Endodermal cell (in vitro differentiated cells): ENCODE measurements at regions not wholly inside any gene's neighbourhood (a gene's known extent, or its start where the extent isn't known, plus 50 kb on each side); places are given as distances from the start of the nearest gene placed in this dataset.

Experiments
- DNase-seq: peaks from one replicate; pipeline ENCODE4 v3.0.0-alpha.2; 2017
- H3K27ac ChIP-seq: 2 replicates; pipeline ENCODE4 v1.5.1; 2013; ENCODE audit warnings: mild to moderate bottlenecking, low read depth, low read length, moderate library complexity
- H3K27me3 ChIP-seq: 2 replicates; pipeline ENCODE4 v1.6.1; 2013; ENCODE audit warnings: mild to moderate bottlenecking, low read length, moderate library complexity; ENCODE audit not compliant: insufficient read depth, control insufficient read depth, poor library complexity, severe bottlenecking
- H3K36me3 ChIP-seq: 2 replicates; pipeline ENCODE4 v1.7.0; 2013; ENCODE audit warnings: mild to moderate bottlenecking, low read length, moderate library complexity; ENCODE audit not compliant: control insufficient read depth, insufficient read depth
- H3K4me1 ChIP-seq: one replicate; pipeline ENCODE4 v1.7.0; 2013; ENCODE audit warnings: low read length; ENCODE audit not compliant: control insufficient read depth, insufficient read depth
- H3K4me3 ChIP-seq: 2 replicates; pipeline ENCODE4 v1.5.1; 2013; ENCODE audit warnings: mild to moderate bottlenecking, low read length, moderate library complexity
- H3K9ac ChIP-seq: 2 replicates; pipeline ENCODE4 v1.6.1; 2013; ENCODE audit warnings: mild to moderate bottlenecking, low read length, moderate library complexity; ENCODE audit not compliant: poor library complexity, severe bottlenecking; ENCODE audit errors: extremely low read depth
- H3K9me3 ChIP-seq: 2 replicates; pipeline ENCODE4 v1.6.1; 2013; ENCODE audit warnings: mild to moderate bottlenecking, low read length, moderate library complexity; ENCODE audit not compliant: control insufficient read depth
- H3K27ac Mint-ChIP-seq: 2 replicates; pipeline ENCODE4 v1.8.0; 2020; ENCODE audit warnings: mixed read lengths
- H3K27me3 Mint-ChIP-seq: 2 replicates; pipeline ENCODE4 v1.8.0; 2021; ENCODE audit warnings: mild to moderate bottlenecking, mixed read lengths; ENCODE audit not compliant: insufficient read depth
- H3K36me3 Mint-ChIP-seq: 2 replicates; pipeline ENCODE4 v1.8.0; 2020; ENCODE audit warnings: low read depth, mixed read lengths
- H3K4me1 Mint-ChIP-seq: 2 replicates; pipeline ENCODE4 v1.8.0; 2020; ENCODE audit warnings: mixed read lengths
- H3K4me3 Mint-ChIP-seq: 2 replicates; pipeline ENCODE4 v1.8.0; 2020; ENCODE audit warnings: mild to moderate bottlenecking, moderate library complexity, mixed read lengths
- H3K9me3 Mint-ChIP-seq: 2 replicates; pipeline ENCODE4 v1.8.0; 2020; ENCODE audit warnings: mild to moderate bottlenecking, mixed read lengths
- WGBS, 2 experiments: methylation state at CpG; one replicate each; pipeline versions ENCODE4 v1.1.5 to v1.1.7; 2013; ENCODE audit warnings: missing lambda C conversion rate in 2 of 2, mixed read lengths in 1 of 2; ENCODE audit not compliant: insufficient coverage in 1 of 2, insufficient read length in 1 of 2; 5-methylcytosine and 5-hydroxymethylcytosine counted together
- TF ChIP-seq, protein P1 (sequence below): fragments of 200-600 bp; sonication (generic); conservative IDR thresholded peaks from 2 replicates; pipeline ENCODE4 v1.5.0; 2021; ENCODE audit warnings: antibody characterized with exemption, mild to moderate bottlenecking

DNA sequence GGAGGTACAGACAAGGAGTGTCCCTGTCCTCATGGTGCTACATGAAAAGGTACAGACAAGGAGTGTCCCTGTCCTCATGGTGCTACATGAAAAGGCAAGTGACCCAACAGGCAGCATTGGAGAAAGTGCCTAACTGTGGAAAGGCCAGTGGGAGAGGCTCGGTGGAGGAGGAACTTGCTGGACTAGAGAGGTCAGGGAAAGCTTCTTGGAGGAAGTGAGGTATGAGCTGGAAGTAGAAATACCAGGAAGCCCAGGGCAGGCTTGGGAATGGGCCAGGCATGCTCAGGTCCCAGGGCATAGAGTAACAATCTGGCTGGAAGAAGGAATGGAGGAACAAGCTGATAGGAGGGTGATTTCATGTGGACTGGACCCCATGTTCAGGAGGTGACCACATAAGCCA, 59.8 kb upstream of the FNDC1 start:
- Mint-ChIP-seq H3K27me3 (no peaks in the 10 kb centered on the region), H3K4me1 (peaks cover 2% of the 10 kb centered on the region), H3K4me3 (no peak overlapping the region), H3K9me3 (no peaks in the 10 kb centered on the region), H3K27ac (no peak overlapping the region), H3K36me3 (no peaks in the 10 kb centered on the region)
- Histone ChIP-seq H3K36me3 (no peaks in the 10 kb centered on the region), H3K4me3 (no peak overlapping the region), H3K4me1 (no peaks in the 10 kb centered on the region), H3K27me3 (no peaks in the 10 kb centered on the region), H3K9ac (no peak overlapping the region), H3K27ac (no peak overlapping the region), H3K9me3 (no peaks in the 10 kb centered on the region)
- DNase-seq, result peak; percentile 35
- 90 to 93% methylated on average over 1 of the region's 1 CpG for WGBS, 2 experiments
- TF ChIP-seq, protein P1, sequence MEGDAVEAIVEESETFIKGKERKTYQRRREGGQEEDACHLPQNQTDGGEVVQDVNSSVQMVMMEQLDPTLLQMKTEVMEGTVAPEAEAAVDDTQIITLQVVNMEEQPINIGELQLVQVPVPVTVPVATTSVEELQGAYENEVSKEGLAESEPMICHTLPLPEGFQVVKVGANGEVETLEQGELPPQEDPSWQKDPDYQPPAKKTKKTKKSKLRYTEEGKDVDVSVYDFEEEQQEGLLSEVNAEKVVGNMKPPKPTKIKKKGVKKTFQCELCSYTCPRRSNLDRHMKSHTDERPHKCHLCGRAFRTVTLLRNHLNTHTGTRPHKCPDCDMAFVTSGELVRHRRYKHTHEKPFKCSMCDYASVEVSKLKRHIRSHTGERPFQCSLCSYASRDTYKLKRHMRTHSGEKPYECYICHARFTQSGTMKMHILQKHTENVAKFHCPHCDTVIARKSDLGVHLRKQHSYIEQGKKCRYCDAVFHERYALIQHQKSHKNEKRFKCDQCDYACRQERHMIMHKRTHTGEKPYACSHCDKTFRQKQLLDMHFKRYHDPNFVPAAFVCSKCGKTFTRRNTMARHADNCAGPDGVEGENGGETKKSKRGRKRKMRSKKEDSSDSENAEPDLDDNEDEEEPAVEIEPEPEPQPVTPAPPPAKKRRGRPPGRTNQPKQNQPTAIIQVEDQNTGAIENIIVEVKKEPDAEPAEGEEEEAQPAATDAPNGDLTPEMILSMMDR, result no peak

DNA sequence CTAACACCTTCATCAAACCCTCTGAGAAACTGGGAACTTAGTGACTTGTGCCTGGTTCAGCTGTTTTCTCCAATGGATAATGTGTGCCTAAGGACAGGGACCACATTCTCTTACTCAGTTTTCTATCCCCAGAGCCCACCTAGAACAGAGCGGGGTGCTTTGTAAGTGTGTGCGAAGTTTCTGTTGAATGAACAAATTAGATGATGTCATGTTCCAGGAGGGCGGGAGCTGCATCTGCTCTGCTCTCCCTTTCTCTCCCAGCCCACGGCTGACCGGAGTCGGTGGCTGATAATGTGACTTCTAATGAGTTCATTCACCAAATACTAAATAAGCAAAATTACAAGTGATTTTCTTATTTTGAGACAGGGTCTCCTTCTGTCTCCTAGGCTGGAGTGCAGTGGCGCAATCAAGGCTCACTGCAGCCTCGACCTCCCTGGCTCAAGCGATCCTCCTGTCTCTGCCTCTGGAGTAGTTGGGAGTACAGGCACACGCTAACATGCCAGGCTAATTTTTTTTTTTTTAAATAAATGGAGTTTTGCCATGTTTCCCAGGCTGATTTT, 60.7 kb upstream of the FNDC1 start:
- TF ChIP-seq, protein P1, result no peak
- H3K4me3 Mint-ChIP-seq, result no peak overlapping the region
- 91 to 94% methylated on average over 5 to 10 of the region's 10 CpGs for WGBS, 2 experiments

DNA sequence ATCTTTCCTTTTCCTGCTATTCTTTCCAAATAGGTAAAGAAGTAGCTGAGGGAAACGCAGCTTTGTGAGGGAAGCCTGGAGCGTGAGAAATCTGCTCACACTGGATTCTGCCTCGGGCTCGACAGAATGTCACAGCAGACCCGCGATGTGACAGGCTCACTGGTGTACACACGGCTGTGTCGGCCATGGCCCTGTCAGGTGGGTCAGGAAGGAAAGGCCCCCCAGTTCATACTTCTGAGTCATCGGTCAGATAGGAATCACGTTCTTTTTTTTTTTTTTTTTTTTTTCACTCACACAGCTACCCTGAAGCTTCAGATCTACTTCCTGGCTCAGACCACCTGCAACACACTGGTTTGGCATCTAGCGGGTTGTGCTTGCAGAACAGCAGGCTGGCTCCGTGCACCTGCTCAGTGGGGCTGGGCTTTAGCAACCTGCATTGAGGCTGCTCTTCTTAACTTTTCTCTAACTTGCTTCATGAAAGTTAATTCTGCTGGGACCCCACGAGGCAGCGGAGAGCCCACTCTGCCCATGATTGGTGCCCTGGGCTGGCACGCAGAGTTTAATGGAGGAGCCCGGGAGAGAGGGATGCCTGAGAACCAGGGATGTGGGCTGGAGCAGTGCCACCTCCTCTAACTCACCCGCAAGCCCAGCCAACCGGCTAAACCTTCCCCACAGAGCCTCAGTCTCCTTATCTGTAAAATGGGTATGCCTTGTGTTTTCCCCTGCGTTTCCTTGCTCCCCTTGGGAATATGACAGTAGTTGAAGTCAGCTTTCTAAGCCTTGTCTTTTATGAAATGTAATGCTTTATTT, 61.5 kb upstream of the FNDC1 start:
- peak; percentile 44 for DNase-seq
- no peaks in the 10 kb centered on the region for H3K27me3 ChIP-seq
- H3K36me3 ChIP-seq, result no peaks in the 10 kb centered on the region
- no peaks in the 10 kb centered on the region for H3K9me3 ChIP-seq
- WGBS, 2 experiments, result 94 to 96% methylated on average over 4 to 19 of the region's 19 CpGs
- H3K27ac ChIP-seq, result no peak overlapping the region
- H3K9me3 Mint-ChIP-seq, result no peaks in the 10 kb centered on the region
- no peaks in the 10 kb centered on the region for H3K36me3 Mint-ChIP-seq
- no peak overlapping the region for H3K4me3 Mint-ChIP-seq
- no peak overlapping the region for H3K4me3 ChIP-seq
- H3K4me1 Mint-ChIP-seq, result peaks cover 8% of the 10 kb centered on the region
- no peaks in the 10 kb centered on the region for H3K27me3 Mint-ChIP-seq
- no peaks in the 10 kb centered on the region for H3K4me1 ChIP-seq
- H3K27ac Mint-ChIP-seq, result no peak overlapping the region
- TF ChIP-seq, protein P1, result no peak
- no peak overlapping the region for H3K9ac ChIP-seq

More for the DNA sequence above, 60.7 kb upstream of the FNDC1 start:
- Histone ChIP-seq H3K27ac (no peak overlapping the region), H3K4me3 (no peak overlapping the region), H3K9ac (no peak overlapping the region), H3K27me3 (no peaks in the 10 kb centered on the region), H3K36me3 (no peaks in the 10 kb centered on the region), H3K4me1 (no peaks in the 10 kb centered on the region), H3K9me3 (no peaks in the 10 kb centered on the region)
- Mint-ChIP-seq H3K4me1 (peaks cover 7% of the 10 kb centered on the region), H3K27ac (no peak overlapping the region), H3K36me3 (no peaks in the 10 kb centered on the region), H3K9me3 (no peaks in the 10 kb centered on the region), H3K27me3 (no peaks in the 10 kb centered on the region)
- peak; percentile 15 for DNase-seq
